SK-N-SH treated with all-trans-retinoic acid at 6 μM for 48 hours (cell line): ENCODE measurements at regions not wholly inside any gene's neighbourhood (a gene's known extent, or its start where the extent isn't known, plus 50 kb on each side); places are given as distances from the start of the nearest gene placed in this dataset.

Source experiments
- ATAC-seq: fragments of 200-7000 bp; cut with Tn5 transposase; 3 replicates; pipeline ENCODE4 v1.9.1; 2020; ENCODE audit warnings: mild to moderate bottlenecking, moderate library complexity
- ARNTL ChIP-seq: fragments of 450-650 bp; formaldehyde crosslinking; IDR thresholded peaks from 2 replicates; pipeline ENCODE4 v1.5.0; 2020; ENCODE audit warnings: low read depth, mild to moderate bottlenecking, moderate library complexity, borderline replicate concordance
- BACH2 ChIP-seq: fragments of 250-450 bp; sonication (Bioruptor Pico); IDR thresholded peaks from 2 replicates; pipeline ENCODE4 v1.9.0; 2021; ENCODE audit warnings: mild to moderate bottlenecking, borderline replicate concordance
- CREB5 ChIP-seq: fragments of 250-450 bp; sonication (Bioruptor Pico); IDR thresholded peaks from 2 replicates; pipeline ENCODE4 v1.5.1; 2020; ENCODE audit warnings: low read depth, mild to moderate bottlenecking, moderate library complexity
- CSDC2 ChIP-seq: fragments of 250-450 bp; sonication (Bioruptor Pico); IDR thresholded peaks from 2 replicates; pipeline ENCODE4 v1.5.0; 2020; ENCODE audit warnings: mild to moderate bottlenecking, moderate library complexity
- CSRNP3 ChIP-seq: fragments of 250-450 bp; sonication (Bioruptor Pico); IDR thresholded peaks from 2 replicates; pipeline ENCODE4 v1.5.1; 2021; ENCODE audit warnings: mild to moderate bottlenecking, moderate library complexity
- ESRRG ChIP-seq: fragments of 250-450 bp; sonication (Bioruptor Pico); IDR thresholded peaks from 2 replicates; pipeline ENCODE4 v1.6.1; 2021; ENCODE audit warnings: mild to moderate bottlenecking
- PATZ1 ChIP-seq: fragments of 250-450 bp; sonication (Bioruptor Pico); IDR thresholded peaks from 2 replicates; pipeline ENCODE4 v1.8.0; 2020; ENCODE audit warnings: mild to moderate bottlenecking, moderate library complexity, borderline replicate concordance
- POU6F1 ChIP-seq: fragments of 250-450 bp; sonication (Bioruptor Pico); IDR thresholded peaks from 2 replicates; pipeline ENCODE4 v1.8.0; 2021; ENCODE audit warnings: low read depth, mild to moderate bottlenecking, moderate library complexity, borderline replicate concordance
- RARB ChIP-seq: fragments of 250-450 bp; sonication (Bioruptor Pico); IDR thresholded peaks from 2 replicates; pipeline ENCODE4 v1.8.0; 2021; ENCODE audit warnings: mild to moderate bottlenecking, moderate library complexity
- TCF4 ChIP-seq: fragments of 250-450 bp; sonication (Bioruptor Pico); IDR thresholded peaks from 2 replicates; pipeline ENCODE4 v1.8.0; 2021; ENCODE audit warnings: mild to moderate bottlenecking, moderate library complexity, borderline replicate concordance
- TOX ChIP-seq: fragments of 250-450 bp; sonication (Bioruptor Pico); IDR thresholded peaks from 2 replicates; pipeline ENCODE4 v1.8.0; 2021; ENCODE audit warnings: mild to moderate bottlenecking, moderate library complexity, borderline replicate concordance
- TSHZ2 ChIP-seq: fragments of 250-450 bp; sonication (Bioruptor Pico); IDR thresholded peaks from 2 replicates; pipeline ENCODE4 v1.5.0; 2020; ENCODE audit warnings: mild to moderate bottlenecking, moderate library complexity
- ZC3H10 ChIP-seq: fragments of 250-450 bp; sonication (Bioruptor Pico); IDR thresholded peaks from 2 replicates; pipeline ENCODE4 v1.5.1; 2021; ENCODE audit warnings: mild to moderate bottlenecking, moderate library complexity
- ZFP3 ChIP-seq: fragments of 250-450 bp; sonication (Bioruptor Pico); IDR thresholded peaks from 2 replicates; pipeline ENCODE4 v1.5.0; 2020; ENCODE audit warnings: mild to moderate bottlenecking, moderate library complexity
- ZFP30 ChIP-seq: fragments of 450-650 bp; formaldehyde crosslinking; IDR thresholded peaks from 2 replicates; pipeline ENCODE4 v1.5.0; 2022; ENCODE audit warnings: mild to moderate bottlenecking, moderate library complexity
- ZNF565 ChIP-seq: fragments of 450-650 bp; formaldehyde crosslinking; conservative IDR thresholded peaks from 2 replicates; pipeline ENCODE4 v1.5.0; 2020; ENCODE audit warnings: low read depth, mild to moderate bottlenecking, moderate library complexity
- ZNF70 ChIP-seq: fragments of 450-650 bp; formaldehyde crosslinking; IDR thresholded peaks from 2 replicates; pipeline ENCODE4 v1.5.0; 2020; ENCODE audit warnings: mild to moderate bottlenecking, moderate library complexity
- ZNF8 ChIP-seq: fragments of 450-650 bp; formaldehyde crosslinking; IDR thresholded peaks from 2 replicates; pipeline ENCODE4 v1.5.0; 2020; ENCODE audit warnings: mild to moderate bottlenecking, moderate library complexity

GRCh38 chr3:127411083-127411727 is 123.4 kb upstream of the PRR20G start:
- TF ChIP-seq TOX (CRISPR knock-in tag) (no peak), CSDC2 (CRISPR knock-in tag) (no peak), CREB5 (CRISPR knock-in tag) (no peak), TSHZ2 (CRISPR knock-in tag) (no peak), CSRNP3 (CRISPR knock-in tag) (no peak), ZNF565 (CRISPR knock-in tag) (no peak), BACH2 (CRISPR knock-in tag) (no peak), ARNTL (CRISPR knock-in tag) (no peak), ZNF70 (CRISPR knock-in tag) (no peak), POU6F1 (CRISPR knock-in tag) (no peak), RARB (CRISPR knock-in tag) (no peak), ZFP30 (CRISPR knock-in tag) (no peak)
- TF ChIP-seq, all 23 proteins: peak for 0

GRCh38 chr3:127410678-127411077 is 122.8 kb upstream of the PRR20G start:
- ATAC-seq: no peak
- TF ChIP-seq CSRNP3 (CRISPR knock-in tag) (no peak), ZNF8 (CRISPR knock-in tag) (no peak), ZNF70 (CRISPR knock-in tag) (no peak), ZNF565 (CRISPR knock-in tag) (no peak), CREB5 (CRISPR knock-in tag) (no peak)
- TF ChIP-seq, all 23 proteins: peak for 0

More at GRCh38 chr3:127411083-127411727, 123.4 kb upstream of the PRR20G start:
- ATAC-seq: no peak

- no peak for ATAC-seq
- no peak for TF ChIP-seq TCF4 (CRISPR knock-in tag)
- TF ChIP-seq CREB5 (CRISPR knock-in tag): no peak
- no peak for TF ChIP-seq CSDC2 (CRISPR knock-in tag)
- no peak for TF ChIP-seq ZC3H10 (CRISPR knock-in tag)
- TF ChIP-seq TOX (CRISPR knock-in tag): no peak
- TF ChIP-seq TSHZ2 (CRISPR knock-in tag): no peak
- TF ChIP-seq ZNF70 (CRISPR knock-in tag): no peak
- no peak for TF ChIP-seq ZNF565 (CRISPR knock-in tag)
- TF ChIP-seq BACH2 (CRISPR knock-in tag): no peak
- TF ChIP-seq PATZ1 (CRISPR knock-in tag): no peak
- no peak for TF ChIP-seq ZFP3
- TF ChIP-seq RARB (CRISPR knock-in tag): no peak
- TF ChIP-seq ZNF8 (CRISPR knock-in tag): no peak
- TF ChIP-seq ESRRG (CRISPR knock-in tag): no peak
- TF ChIP-seq ZFP30 (CRISPR knock-in tag): no peak
Observed at GRCh38 chr3:127410137-127410488, 122.3 kb upstream of the PRR20G start.
